ENCODE measurements at regions not wholly inside any gene's neighbourhood (a gene's known extent, or its start where the extent isn't known, plus 50 kb on each side); places are given as distances from the start of the nearest gene placed in this dataset.

GRCh38 chr2:14511541-14511940 lies 121.0 kb upstream of the LRATD1 start:
- DNase-seq, result no peak

- DNase-seq, result no peak
Measured at GRCh38 chr2:14513903-14514302, 118.6 kb upstream of the LRATD1 start.

GRCh38 chr2:14516844-14517243 lies 115.7 kb upstream of the LRATD1 start:
- no peak for DNase-seq

- no peak for DNase-seq
Measured at GRCh38 chr2:14517731-14518130, 114.8 kb upstream of the LRATD1 start.

- no peak for DNase-seq
Measured at GRCh38 chr2:14520385-14520945, 112.1 kb upstream of the LRATD1 start.

GRCh38 chr2:14524041-14524802 lies 108.3 kb upstream of the LRATD1 start:
- DNase-seq, result no peak

- DNase-seq, result no peak
Measured at GRCh38 chr2:14524803-14525080, 107.8 kb upstream of the LRATD1 start.

GRCh38 chr2:14530506-14530905 lies 102.0 kb upstream of the LRATD1 start:
- DNase-seq, result no peak

GRCh38 chr2:14533131-14533757 lies 99.3 kb upstream of the LRATD1 start:
- no peak for DNase-seq

GRCh38 chr2:14535156-14535555 lies 97.4 kb upstream of the LRATD1 start:
- DNase-seq, result no peak

- no peak for DNase-seq
Measured at GRCh38 chr2:14536976-14537375, 95.5 kb upstream of the LRATD1 start.

GRCh38 chr2:14540015-14540414 lies 92.5 kb upstream of the LRATD1 start:
- DNase-seq, result no peak

- no peak for DNase-seq
Measured at GRCh38 chr2:14543284-14543683, 89.2 kb upstream of the LRATD1 start.

GRCh38 chr2:14544247-14544646 lies 88.3 kb upstream of the LRATD1 start:
- no peak for DNase-seq

- DNase-seq, result no peak
Measured at GRCh38 chr2:14547830-14548229, 84.7 kb upstream of the LRATD1 start.

- no peak for DNase-seq
Measured at GRCh38 chr2:14550658-14551057, 81.9 kb upstream of the LRATD1 start.

- DNase-seq, result no peak
Measured at GRCh38 chr2:14551069-14551468, 81.4 kb upstream of the LRATD1 start.

GRCh38 chr2:14552286-14552685 lies 80.2 kb upstream of the LRATD1 start:
- no peak for DNase-seq

GRCh38 chr2:14552818-14553217 lies 79.7 kb upstream of the LRATD1 start:
- no peak for DNase-seq

- no peak for DNase-seq
Measured at GRCh38 chr2:14554849-14555545, 77.5 kb upstream of the LRATD1 start.

- DNase-seq, result no peak
Measured at GRCh38 chr2:14557111-14557510, 75.4 kb upstream of the LRATD1 start.

- peak; percentile 36 for DNase-seq
Measured at GRCh38 chr2:14557916-14558315, 74.6 kb upstream of the LRATD1 start.

- no peak for DNase-seq
Measured at GRCh38 chr2:14558335-14558919, 74.1 kb upstream of the LRATD1 start.

GRCh38 chr2:14560716-14561115 lies 71.8 kb upstream of the LRATD1 start:
- no peak for DNase-seq
